ENCODE measurements at regions not wholly inside any gene's neighbourhood (a gene's known extent, or its start where the extent isn't known, plus 50 kb on each side); places are given as distances from the start of the nearest gene placed in this dataset.

GRCh38 chr5:6224406-6224805, 153.9 kb downstream of the MED10 start:
- TF ChIP-seq, protein P1, sequence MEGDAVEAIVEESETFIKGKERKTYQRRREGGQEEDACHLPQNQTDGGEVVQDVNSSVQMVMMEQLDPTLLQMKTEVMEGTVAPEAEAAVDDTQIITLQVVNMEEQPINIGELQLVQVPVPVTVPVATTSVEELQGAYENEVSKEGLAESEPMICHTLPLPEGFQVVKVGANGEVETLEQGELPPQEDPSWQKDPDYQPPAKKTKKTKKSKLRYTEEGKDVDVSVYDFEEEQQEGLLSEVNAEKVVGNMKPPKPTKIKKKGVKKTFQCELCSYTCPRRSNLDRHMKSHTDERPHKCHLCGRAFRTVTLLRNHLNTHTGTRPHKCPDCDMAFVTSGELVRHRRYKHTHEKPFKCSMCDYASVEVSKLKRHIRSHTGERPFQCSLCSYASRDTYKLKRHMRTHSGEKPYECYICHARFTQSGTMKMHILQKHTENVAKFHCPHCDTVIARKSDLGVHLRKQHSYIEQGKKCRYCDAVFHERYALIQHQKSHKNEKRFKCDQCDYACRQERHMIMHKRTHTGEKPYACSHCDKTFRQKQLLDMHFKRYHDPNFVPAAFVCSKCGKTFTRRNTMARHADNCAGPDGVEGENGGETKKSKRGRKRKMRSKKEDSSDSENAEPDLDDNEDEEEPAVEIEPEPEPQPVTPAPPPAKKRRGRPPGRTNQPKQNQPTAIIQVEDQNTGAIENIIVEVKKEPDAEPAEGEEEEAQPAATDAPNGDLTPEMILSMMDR (IDR thresholded peaks at IDR 0.05; ENCODE audit: low read length), result no peak
- no peak for TF ChIP-seq EZH2 (optimal IDR thresholded peaks at IDR 0.05; ENCODE audit: low read depth, low read length)
- TF ChIP-seq EZH2phosphoT487 (IDR thresholded peaks at IDR 0.05; ENCODE audit: low read length), result no peak

Measured in MM.1S (cell line).